GM18870 (cell line): ENCODE measurements at regions not wholly inside any gene's neighbourhood (a gene's known extent, or its start where the extent isn't known, plus 50 kb on each side); places are given as distances from the start of the nearest gene placed in this dataset.

Source experiments
- ATAC-seq: cut with Tn5 transposase; IDR thresholded peaks from one replicate; pipeline ENCODE4 v1.9.1; 2021; ENCODE audit warnings: moderate library complexity; ENCODE audit not compliant: unreplicated experiment

DNA sequence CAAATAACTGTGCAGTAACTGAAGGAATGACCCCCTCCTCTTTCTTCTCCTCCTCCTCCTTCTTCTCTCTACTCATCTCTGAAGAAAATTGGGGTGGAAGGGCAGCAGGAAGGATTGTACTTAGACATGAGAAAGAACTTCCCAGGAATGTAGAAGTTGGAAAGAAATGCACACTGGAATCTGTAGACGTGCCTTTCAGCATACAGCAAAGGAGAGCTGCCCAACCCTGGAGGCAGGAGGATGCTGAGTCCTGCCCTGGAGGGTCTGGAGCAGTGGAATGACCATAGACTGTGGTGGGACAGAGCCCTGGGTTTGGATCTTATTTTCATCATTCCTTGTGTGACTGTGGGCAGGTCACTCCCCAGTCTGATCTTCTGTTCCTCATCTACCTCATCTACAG, 80.1 kb downstream of the PJA1 start:
- ATAC-seq, result no peak

DNA sequence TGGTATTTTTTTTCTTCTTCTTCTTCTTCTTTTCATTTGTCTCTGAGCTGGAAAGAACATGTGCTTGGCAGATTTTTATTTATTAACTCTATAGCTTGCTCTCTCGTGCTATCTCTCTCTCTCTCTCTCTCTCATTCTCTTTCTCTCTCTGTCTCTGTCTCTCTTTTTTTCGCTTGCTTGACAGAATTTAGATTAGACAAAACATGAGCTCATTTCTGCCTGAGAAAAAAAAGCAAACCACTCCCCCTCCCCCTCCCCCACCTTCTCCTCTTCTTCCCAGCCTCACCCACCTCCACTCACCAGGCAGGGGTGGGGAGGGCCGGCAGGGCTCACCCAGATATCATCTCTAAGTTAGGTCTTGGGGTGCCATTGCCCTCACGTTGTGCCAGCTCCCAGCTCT, 81.5 kb downstream of the PJA1 start:
- no peak for ATAC-seq

DNA sequence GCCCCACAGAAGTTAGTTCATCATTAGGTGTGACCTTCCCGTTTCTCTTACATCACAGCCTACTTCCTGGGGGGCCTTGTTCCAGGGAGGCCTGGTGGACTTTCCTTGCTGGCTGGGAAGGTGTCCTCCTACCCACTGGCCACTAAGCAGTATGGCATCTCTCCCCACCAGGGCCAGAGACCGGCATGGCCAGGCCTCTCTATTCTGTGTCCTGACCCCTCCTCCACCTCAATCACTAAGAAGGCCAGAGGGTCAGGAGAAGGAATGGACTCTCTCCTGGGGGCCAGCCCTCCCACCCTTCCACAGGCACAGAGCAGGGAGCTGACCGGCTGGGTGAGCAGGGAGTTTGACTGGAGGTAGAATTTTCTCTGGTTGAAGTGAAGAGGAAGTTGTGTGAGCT, 81.9 kb downstream of the PJA1 start:
- no peak for ATAC-seq

DNA sequence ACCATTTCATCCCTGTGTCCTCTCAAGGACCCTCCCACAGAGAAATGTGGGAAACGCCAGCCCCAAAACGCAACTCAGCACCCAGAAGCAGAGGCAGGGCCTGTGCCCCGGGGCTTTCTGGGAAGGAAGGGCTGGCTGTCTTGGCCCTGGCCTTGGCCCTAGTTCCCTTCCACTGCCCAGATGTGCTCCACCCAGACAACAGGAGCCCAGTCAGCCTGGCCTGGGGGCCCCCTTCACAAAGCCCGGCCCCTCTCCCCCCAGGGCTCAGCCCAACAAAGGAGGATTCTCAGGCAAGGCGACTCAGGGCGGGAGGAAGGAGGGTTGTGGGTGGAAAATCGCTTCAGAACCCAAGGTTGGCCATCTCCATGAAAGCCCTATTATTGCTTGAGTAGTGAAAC, 82.5 kb downstream of the PJA1 start:
- no peak for ATAC-seq

DNA sequence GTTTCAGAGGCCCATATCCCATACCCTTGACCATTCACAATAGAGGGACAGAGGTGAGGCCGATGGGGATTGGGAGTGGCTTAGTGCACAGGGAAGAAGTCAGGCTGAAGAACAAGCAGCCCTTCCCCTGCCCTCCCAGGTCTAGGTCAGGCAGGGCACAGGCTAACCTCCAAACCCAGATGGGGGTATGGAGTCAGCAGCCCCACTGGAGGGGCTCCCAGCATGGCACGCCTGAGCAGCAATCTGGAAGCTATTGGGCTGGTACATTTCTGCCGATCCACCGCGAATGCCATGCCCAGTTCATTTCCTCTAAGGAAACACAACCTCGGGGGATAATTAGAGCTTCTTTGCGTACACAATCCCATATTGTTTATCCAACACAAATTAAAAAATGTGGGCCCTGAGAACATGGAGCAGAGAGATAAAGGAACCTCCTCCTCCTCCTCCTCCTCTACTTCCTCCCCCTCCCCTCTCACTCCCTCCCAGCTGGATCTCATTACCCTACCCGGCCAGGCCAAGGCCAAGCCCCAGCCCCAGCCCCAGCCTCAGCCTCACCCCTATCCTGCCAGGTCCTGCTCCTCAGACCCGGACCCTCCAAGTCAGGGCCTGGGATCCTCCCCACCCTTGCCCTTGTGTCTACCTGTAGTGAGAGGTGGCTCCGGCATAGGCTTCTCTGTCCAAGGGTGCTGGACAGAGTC, 83.0 kb downstream of the PJA1 start:
- no peak for ATAC-seq

DNA sequence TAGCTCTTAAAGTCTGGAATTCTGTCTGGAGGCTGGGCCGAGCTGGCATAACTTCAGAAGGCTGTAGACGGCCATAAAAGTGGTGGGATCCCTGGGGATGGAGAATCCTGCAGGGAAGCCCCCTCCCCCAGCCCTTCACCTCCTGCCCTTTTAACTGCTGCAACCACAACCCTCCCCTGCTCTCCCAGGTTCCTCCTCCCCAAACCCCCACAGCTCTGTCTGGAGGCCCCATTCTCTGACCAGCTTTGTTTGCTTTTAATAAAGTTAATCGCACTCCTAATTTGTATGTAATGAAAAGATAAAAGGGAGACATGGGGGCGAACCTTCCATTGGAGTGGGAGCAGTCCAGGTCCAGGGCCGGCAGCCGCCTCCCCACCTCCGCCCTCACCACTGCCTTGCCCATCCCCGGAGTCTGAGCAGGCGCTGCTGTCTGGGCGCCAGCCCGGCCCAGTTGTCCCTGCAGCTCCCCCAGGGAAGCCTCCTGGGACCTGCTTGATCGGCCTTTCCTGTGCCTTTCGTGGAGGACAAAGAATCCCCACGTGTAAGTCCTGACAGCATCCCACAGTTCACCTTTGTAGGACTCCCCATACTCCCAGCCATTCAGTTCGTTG, 84.3 kb downstream of the PJA1 start:
- ATAC-seq, result no peak

DNA sequence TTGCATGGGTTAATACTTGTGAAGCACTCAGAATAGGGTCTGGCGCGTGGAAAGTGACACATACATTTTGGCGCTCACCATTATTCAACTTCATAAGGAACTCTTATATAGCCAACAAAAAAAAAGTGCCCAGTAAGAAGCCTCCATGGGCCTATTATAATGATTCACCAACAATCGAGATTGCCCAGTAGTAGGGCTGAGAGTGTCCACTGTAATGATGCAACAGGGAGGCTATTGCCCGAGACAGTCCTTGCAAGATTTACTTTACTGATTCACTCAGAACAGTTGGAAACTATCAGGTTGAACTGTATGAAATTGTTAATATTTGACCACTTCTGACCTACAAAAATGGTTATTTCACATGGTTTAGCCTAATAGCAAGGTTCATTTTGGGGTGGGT, 86.0 kb downstream of the PJA1 start:
- ATAC-seq, result no peak

DNA sequence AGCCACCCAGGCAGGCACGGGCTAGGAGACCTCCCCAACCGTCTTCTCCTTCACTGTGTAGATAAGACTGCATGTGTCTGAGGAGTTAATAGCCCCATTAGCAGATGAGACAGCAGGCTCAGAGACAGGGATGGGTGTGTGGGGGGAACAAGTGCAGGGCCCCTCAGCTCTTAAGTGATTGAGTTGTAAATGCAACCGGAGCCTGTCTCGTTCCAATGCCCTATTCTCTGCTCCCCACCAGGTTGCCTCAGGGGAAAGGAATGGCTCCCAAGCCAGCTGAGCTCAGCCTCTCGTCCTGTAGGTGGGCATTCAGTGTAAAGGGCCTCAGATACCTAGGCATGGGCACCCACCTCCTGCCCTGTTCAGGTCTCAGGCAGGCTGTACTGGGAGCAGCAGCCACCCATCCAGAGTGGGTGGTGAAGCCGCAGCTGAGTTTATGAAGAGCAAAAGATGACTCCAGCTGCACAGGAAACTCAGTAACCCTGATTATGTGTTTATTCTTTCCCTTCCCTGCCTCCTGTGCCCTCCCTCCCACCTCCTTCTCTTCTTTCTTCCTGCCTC, 87.3 kb downstream of the PJA1 start:
- ATAC-seq, result no peak

DNA sequence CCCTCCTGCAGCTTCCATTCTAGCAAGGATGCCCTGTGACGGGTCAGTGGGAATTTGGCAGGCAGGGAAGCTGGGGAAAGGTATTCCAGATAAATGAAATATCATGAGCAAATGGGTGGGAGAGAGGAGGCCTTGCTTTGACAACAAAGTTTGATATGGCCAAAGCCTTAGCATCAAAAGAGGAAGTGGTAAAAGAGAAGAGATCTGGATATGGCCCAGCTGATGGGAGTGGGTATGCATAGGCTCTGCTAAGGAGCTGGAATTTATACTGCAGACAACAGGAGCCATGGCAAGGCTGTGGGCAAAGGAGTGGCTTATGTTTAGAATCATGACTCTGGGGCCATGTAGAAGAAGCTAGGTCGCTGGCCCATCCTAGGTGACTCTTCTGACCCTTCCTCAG, 89.2 kb downstream of the PJA1 start:
- ATAC-seq, result no peak

DNA sequence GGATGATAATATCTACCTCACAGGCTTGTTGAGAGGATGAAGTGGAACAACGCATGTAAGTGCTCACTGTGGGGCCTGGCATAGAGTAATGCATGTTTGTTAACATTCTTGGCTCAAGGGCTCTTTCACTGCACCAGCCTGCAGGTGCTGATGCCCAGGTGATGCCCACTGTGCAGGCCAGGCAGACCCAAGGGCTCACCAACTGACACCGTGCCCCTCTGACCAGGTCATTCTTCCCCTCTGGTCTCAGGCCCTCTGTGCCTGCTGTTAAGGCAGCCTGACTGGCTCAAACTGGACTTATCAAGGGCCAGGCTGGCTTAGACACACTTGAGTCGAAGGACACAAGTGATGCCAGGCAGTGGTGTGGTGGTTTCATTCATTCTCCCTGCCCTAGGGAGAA, 90.5 kb downstream of the PJA1 start:
- ATAC-seq, result no peak

DNA sequence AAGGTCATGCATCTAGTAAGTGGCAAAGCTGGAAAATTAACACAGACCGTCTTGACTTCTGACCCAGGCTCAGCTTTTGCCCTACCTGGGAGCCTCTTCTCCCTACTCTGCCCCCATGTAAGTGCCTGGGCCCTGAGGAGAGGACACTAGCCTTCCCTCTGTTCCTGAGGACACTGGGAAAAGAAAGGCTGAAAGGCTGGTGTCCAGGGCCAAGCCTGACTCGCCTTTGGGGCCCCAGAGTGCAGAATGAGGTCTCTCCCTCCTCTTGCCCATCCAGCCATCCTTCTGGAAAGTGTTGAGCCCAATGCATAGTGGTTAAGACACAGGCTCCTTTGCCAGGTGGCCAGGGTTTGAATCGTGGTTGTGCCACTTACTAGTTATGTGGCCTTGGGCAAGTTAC, 91.5 kb downstream of the PJA1 start:
- no peak for ATAC-seq

DNA sequence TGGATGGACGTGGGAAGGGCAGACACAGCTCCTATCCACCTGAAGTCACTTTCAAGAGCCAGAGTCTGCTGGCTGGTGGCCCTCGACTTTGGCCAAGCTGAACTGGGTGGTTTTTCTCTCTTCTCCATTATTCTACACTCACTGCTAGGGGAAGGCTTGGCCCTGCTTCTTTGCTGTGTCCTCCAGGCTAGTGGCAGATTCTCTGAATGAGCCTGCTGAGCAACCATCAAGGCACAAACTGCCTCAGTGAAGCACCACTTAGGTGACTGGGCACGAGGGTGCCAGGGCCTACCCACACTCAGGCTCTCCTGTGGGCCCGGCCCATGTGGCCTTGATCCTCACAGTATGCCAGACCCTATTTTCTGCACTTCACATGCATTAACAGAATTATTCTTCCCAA, 92.0 kb downstream of the PJA1 start:
- ATAC-seq, result no peak

DNA sequence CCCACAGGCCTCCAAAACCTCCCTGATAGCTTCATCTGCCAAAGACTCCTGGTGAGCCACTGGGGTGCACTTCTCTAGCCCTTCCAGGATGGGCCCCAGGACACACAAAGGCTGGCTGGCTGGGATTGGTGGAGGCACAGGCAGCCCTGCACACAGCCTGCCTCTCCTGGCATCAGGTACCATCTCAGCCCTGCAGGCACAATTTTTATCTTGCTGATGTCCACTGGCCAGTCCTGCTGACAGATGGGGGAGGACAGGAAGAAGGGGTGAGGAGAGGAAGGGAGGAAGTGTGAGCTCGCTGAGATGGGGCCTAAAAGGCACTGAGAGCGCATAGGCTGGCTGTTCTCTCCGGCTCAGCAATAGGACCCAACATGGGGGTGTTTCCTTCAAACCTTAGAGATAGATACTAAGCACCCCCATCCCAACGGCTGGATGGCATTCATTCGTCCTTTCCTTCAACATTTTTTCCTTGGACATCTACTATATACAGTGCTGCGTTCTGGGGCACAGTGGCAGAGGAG, 92.7 kb downstream of the PJA1 start:
- no peak for ATAC-seq

DNA sequence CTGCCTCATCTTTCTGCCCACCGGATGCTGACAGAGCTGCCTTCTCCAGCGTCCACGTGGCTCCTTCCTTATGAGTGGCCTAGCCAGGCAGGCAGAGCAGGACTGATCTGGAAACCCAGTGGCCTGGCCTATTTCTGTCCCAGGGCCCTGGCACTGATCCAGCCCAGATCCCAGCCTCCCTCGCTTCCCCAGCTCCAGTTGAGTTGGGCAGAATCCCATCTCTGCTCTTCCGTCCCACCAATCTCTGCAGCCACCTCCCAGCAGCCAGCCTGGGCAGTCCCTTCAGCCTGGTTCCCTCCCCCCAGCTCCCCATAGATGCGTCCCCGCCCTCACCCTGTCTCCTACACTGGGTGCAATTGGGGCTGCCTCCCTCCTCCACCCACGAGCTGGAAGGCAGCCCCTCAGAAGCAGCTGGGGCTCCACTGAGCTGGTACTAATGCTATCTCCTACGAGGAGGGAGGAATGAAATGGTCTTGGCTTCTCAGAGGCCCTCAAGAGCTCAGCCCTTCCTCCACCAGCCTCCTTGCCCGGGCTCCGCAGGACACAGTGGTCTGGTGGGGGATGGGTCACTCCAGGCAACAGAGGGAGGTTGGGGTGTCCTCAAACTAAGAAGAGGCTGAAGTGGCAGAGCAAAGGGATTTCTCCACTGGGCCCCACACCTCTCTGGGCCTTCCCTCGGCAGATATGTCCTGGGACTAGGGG, 94.2 kb downstream of the PJA1 start:
- no peak for ATAC-seq

DNA sequence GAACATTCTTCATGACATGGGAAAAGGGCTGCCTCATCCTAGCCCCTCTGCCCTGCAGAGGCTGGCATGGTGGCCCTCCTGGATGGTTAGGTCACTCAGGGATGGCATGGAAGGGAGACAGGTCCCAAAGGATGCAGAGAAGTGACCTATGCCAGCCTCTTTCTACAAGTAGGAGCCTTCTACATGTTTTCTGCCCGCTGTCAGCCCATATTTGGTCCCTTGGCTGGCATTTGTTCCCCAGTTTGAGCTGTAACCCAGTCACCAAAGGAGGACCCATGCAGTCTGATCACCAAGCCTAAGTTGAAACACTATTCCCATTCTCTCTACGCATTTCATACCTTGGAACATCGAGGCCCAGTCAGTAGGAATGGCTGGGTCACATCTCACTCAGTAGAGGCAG, 95.4 kb downstream of the PJA1 start:
- ATAC-seq, result no peak

DNA sequence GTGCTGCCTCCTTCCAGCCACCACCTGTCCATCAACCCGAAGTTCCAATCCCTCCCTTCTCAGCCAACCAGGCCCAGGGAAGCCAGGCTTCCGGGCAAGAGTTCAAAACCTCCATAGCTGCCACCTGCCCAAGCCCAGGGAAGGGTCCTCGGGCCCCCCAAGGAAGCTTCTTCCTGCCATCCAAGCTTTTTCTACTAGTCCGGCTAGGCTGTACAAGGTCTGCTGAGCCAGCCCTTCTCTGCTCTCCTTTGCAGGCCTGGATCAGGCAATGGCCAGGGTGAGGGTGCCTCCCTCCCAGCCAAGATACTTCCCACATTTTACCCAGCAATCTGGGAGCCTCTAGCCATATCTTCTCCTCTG, 96.2 kb downstream of the PJA1 start:
- ATAC-seq, result no peak

DNA sequence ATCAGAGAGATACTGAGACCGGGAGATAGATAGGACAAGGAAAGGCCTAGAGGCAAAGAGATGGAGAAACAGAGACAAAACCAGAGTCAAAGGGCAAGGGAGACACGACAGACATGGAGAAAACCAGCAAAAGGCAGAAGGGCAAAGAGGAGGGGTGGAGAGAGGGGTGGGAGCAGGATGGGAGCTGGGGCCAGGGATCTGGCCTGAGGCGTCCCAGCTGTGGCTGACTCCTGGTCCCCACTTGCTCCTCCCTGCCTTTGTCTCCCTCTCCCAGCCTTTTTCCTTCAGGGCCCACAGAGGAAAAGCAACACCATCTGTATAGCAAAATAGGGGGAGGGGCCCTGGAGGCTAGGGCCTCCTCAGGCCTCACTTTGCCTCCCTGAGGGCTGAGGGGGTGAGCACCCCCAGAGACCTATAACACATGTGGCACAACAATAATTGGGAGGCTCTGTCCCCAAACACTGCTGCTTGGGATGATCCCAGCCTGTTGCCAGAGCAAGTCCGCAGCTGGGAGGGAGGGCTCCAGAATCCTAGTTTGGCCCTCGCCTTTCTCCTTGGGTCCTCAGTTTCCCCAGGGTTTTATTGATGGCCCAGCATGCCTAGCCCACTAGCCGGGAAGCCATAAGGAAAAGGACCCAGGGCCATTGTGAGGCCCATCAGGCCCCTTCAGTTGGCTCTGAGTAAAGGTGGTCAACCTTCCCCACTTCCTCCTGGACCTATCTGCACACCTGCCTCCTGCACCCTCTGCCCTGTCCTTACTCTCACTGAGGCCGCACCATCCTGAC, 96.8 kb downstream of the PJA1 start:
- ATAC-seq, result no peak

DNA sequence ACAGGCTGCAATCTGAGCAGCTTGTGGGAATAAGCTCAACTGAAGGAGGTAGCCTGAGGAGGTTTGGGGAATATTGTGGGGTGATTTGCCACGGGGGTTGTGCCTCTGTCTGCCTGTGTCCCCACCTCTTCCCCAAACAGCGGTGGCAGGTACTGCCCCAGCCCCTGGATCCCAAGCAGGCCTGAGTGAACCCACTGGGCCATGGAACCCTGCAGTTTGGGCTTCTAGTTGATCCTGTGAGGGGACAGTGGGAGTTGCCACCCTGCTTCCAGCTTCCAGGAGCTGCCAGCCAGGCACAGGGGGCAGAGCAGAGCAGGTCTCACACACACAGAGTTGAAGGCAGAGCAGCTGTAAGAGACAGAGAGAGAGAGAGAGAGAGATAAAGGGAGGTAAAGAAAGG, 97.4 kb downstream of the PJA1 start:
- no peak for ATAC-seq

DNA sequence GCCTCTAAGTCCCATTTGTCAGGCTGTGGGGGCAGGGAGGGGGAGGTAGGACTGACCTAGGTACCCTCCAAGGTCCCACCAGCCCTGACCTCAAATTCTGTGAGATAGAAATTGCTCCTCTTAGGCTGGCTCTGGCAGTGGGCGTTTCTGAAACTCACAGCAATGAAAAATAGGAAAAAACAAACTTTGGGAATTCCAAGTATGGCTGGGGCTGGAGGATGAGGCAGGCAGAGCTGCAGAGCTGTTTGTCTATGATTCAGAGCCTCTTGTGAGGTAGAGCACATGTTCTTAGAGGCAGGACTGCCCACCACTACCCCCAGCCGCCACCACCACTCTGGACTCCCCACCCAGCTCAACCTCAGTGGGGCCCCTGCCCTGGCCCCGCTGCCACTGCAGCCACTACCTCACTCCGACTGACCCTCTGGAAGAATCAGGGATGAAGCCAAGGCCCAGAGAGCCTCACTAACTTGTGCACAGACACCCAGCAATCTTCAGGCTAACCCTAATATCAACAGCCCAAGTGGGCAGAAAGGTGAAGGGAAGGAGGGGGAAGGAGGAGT, 98.2 kb downstream of the PJA1 start:
- no peak for ATAC-seq

DNA sequence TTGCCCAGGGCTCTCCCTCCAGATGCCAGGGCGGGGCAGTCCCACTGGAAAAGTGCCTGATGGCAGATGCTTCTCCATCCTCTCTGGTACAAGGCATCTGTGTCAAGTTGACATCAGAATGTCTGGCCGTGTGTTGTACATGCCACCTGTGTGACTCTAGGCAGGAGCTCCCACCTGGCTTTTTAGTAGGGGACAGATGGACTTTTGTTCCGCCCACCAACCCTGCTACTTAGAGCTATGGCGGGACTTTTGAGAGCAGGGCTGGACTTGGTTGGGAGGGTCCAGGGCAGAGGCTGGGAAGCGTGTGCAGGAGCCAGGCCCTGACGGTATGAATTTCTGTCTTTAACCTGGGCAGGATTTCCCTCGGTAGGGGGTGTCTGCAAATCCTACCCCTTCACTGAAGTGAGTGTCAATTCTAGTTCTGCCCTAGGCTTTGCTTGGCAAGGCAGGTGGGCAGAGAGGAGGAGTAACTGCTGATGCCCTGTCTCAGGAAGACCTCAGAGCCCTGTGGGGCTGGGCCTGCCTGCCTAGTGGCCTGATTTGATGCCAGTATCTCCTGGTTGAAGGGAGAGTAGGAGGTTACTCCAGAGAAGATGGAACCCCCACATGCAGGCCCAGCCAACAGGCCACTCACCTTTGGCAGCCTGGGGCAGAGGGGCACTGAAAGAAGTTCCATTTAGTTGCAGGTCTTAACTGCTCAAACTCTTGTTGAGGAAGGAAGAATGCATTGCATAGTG, 99.1 kb downstream of the PJA1 start:
- no peak for ATAC-seq
